Activated CD8-positive, alpha-beta memory T cell treated with anti-CD3 and anti-CD28 coated beads, Interleukin-2, amount 10 ng/mL, durations not matched to agents 7 days and 5 days (primary cell): ENCODE measurements at regions not wholly inside any gene's neighbourhood (a gene's known extent, or its start where the extent isn't known, plus 50 kb on each side); places are given as distances from the start of the nearest gene placed in this dataset.

Experiments
- ATAC-seq: fragments of 150-1000 bp; cut with Tn5 transposase; one replicate; pipeline ENCODE4 v1.10.0; 2021; ENCODE audit warnings: moderate library complexity
- CTCF ChIA-PET: fragments of 350-600 bp; sonication (Branson Sonifier 250); formaldehyde crosslinking; loops from one replicate; lab custom pipeline; 2021; ENCODE audit warnings: antibody characterized with exemption; lab: Charles Lee
- DNase-seq: peaks from one replicate; pipeline ENCODE4 v3.0.0-alpha.2; 2020
- H3K27ac Mint-ChIP-seq: one replicate; pipeline ENCODE4 v1.8.0; 2021; ENCODE audit warnings: mild to moderate bottlenecking, mixed read lengths
- H3K27me3 Mint-ChIP-seq: one replicate; pipeline ENCODE4 v1.8.0; 2021; ENCODE audit warnings: mixed read lengths
- H3K36me3 Mint-ChIP-seq: one replicate; pipeline ENCODE4 v1.8.0; 2021; ENCODE audit warnings: mild to moderate bottlenecking, mixed read lengths
- H3K4me1 Mint-ChIP-seq: one replicate; pipeline ENCODE4 v1.8.0; 2021; ENCODE audit warnings: mixed read lengths
- H3K4me3 Mint-ChIP-seq: one replicate; pipeline ENCODE4 v1.8.0; 2021; ENCODE audit warnings: mild to moderate bottlenecking, moderate library complexity, mixed read lengths
- H3K9me3 Mint-ChIP-seq: one replicate; pipeline ENCODE4 v1.8.0; 2022; ENCODE audit warnings: low read depth, mixed read lengths

DNA sequence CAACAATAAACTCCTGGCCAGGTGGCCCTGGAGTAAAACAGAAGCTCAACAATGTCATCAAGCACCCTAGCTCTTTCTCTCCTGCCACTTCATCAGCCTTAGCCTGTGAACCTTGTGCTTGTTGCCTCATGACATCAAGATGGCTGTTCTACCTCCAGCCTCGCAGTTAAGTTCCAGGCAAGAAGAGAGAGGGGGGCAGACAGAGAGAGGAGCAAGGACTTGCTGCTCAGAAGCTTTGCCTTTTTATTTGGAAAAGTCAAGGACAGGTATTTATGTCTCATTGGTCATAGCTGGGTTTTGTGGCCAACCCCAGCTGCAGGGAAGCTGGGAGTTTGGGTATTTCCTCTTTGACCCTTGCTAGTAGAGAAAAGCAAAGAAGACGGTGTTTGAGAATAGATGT, 60.3 kb upstream of the GADD45A start:
- no peaks in the 10 kb centered on the region for H3K36me3 Mint-ChIP-seq
- no peak overlapping the region for H3K4me3 Mint-ChIP-seq
- no peak overlapping the region for H3K27ac Mint-ChIP-seq
- no peaks in the 10 kb centered on the region for H3K4me1 Mint-ChIP-seq
- ATAC-seq = no peak
- no peaks in the 10 kb centered on the region for H3K9me3 Mint-ChIP-seq
- no peak for DNase-seq
- CTCF ChIA-PET = no interaction called here
- peaks cover 12% of the 10 kb centered on the region for H3K27me3 Mint-ChIP-seq

DNA sequence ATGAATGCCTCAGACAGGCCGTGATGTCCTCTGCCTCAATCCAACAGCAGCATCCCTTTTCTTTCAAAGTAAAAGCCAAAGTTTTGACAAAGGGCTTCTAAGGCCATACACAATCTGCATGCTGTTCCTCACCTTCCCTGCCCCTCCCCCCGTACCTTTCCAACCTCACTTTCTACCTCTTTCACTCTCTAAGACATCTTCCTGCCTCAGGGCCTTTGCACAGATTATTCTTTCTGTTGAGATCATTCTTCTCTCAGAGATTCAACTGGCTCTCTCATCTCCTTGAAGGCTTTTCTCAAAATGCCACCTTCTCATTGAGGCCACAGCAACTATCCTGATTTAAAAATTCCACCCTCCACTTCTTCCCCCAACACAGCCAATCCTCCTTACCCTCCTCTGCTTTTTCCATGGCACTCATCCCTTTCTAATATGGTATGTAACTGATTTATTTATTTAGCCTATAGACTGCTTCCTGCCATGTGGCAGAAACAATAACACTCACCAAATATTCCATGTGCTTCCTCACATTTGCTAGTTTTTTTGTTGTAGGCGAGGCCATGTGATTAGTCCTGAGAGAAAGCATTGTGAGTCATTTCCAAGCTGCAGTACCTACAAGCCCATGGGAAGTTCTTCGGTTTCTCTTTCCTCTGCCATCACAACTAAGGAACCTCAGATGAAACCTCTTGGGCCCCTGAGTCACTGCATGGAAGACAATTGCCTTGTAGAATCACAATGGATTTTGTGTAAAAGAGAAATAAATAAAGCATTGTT, 58.7 kb upstream of the GADD45A start:
- Mint-ChIP-seq H3K27me3 (peaks cover 8% of the 10 kb centered on the region), H3K4me1 (no peaks in the 10 kb centered on the region)

GRCh38 chr1:67626861-67627235, 58.2 kb upstream of the GADD45A start:
- Mint-ChIP-seq H3K9me3 (no peaks in the 10 kb centered on the region), H3K4me1 (no peaks in the 10 kb centered on the region), H3K27ac (no peak overlapping the region), H3K4me3 (no peak overlapping the region), H3K27me3 (peaks cover 3% of the 10 kb centered on the region), H3K36me3 (no peaks in the 10 kb centered on the region)
- CTCF ChIA-PET = no interaction called here
- no peak for ATAC-seq
- no peak for DNase-seq

More for the DNA sequence above, 58.7 kb upstream of the GADD45A start:
- no peak overlapping the region for H3K4me3 Mint-ChIP-seq
- DNase-seq = no peak
- no peak for ATAC-seq
- H3K36me3 Mint-ChIP-seq = no peaks in the 10 kb centered on the region
- no peak overlapping the region for H3K27ac Mint-ChIP-seq
- no peaks in the 10 kb centered on the region for H3K9me3 Mint-ChIP-seq
- CTCF ChIA-PET = no interaction called here

GRCh38 chr1:67627336-67627735, 57.7 kb upstream of the GADD45A start:
- Mint-ChIP-seq H3K27ac (no peak overlapping the region), H3K4me3 (no peak overlapping the region), H3K9me3 (no peaks in the 10 kb centered on the region), H3K36me3 (no peaks in the 10 kb centered on the region), H3K27me3 (no peaks in the 10 kb centered on the region), H3K4me1 (peaks cover 4% of the 10 kb centered on the region)
- ATAC-seq = no peak
- no peak for DNase-seq
- CTCF ChIA-PET = no interaction called here

- CTCF ChIA-PET = no interaction called here
- Mint-ChIP-seq H3K27ac (no peak overlapping the region), H3K9me3 (no peaks in the 10 kb centered on the region), H3K4me3 (no peak overlapping the region), H3K27me3 (no peaks in the 10 kb centered on the region), H3K36me3 (no peaks in the 10 kb centered on the region), H3K4me1 (peaks cover 4% of the 10 kb centered on the region)
- ATAC-seq (no peak), DNase-seq (no peak)
Measured at GRCh38 chr1:67627906-67628305, 57.1 kb upstream of the GADD45A start.

- ATAC-seq (no peak), DNase-seq (no peak)
- CTCF ChIA-PET = no interaction called here
- no peak overlapping the region for H3K27ac Mint-ChIP-seq
- no peaks in the 10 kb centered on the region for H3K36me3 Mint-ChIP-seq
- no peaks in the 10 kb centered on the region for H3K27me3 Mint-ChIP-seq
- H3K9me3 Mint-ChIP-seq = no peaks in the 10 kb centered on the region
- no peak overlapping the region for H3K4me3 Mint-ChIP-seq
- H3K4me1 Mint-ChIP-seq = peaks cover 4% of the 10 kb centered on the region
Measured at GRCh38 chr1:67629370-67630075, 55.5 kb upstream of the GADD45A start.

DNA sequence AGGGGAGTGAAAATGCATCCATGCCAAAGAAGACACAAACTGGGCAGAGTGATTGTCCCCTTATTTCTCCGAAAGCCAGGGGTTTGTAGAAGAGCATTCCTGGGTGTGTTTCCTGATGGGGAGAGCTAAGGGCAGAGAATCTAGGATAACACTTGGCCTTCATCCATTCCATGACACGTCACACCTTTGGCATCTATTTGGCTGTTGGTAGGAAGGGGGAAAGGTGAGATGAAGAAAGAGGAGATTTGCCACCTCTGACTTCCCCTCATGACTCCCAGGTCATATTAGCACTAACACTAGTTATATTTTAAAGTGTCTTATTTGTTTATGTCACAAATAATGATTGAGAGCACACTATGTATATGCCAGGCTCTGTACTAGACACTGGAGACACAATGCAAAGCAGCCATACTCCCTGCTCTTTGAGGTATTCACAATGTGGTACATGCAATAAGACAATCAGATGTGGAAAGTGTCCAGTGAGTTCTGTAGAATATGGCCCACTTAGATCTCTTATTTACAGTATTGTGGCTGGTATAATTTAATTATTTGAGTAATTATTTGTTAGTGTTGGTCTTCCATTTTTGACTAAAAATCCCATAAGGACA, 54.5 kb upstream of the GADD45A start:
- H3K9me3 Mint-ChIP-seq = no peaks in the 10 kb centered on the region
- CTCF ChIA-PET = no interaction called here
- no peak for ATAC-seq
- H3K27ac Mint-ChIP-seq = no peak overlapping the region
- H3K4me3 Mint-ChIP-seq = no peak overlapping the region
- H3K4me1 Mint-ChIP-seq = peaks cover 5% of the 10 kb centered on the region
- H3K36me3 Mint-ChIP-seq = no peaks in the 10 kb centered on the region
- DNase-seq = no peak
- no peaks in the 10 kb centered on the region for H3K27me3 Mint-ChIP-seq

DNA sequence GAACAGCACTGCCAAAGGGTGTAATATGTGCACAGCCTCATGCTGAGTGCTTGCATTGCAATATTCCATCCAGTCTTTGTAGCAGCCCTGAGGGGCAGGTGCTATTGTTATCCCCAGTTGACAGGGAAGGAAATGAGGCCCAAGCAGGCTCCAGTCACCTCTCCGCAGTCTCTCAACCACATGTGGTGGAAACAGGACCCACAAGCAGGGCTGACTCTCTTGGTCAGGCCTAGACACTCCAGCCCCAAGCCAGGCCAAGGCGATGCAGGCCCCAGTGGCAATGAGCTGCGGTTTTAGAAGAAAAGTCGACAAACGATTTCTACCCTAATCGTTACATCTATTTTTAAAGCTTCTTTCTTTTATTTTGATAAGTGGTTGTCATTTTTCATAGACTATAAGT, 52.6 kb upstream of the GADD45A start:
- DNase-seq = no peak
- H3K27me3 Mint-ChIP-seq = no peaks in the 10 kb centered on the region
- H3K9me3 Mint-ChIP-seq = no peaks in the 10 kb centered on the region
- no peaks in the 10 kb centered on the region for H3K36me3 Mint-ChIP-seq
- CTCF ChIA-PET = no interaction called here
- no peak overlapping the region for H3K27ac Mint-ChIP-seq
- no peak for ATAC-seq
- H3K4me1 Mint-ChIP-seq = peaks cover 10% of the 10 kb centered on the region
- H3K4me3 Mint-ChIP-seq = no peak overlapping the region

DNA sequence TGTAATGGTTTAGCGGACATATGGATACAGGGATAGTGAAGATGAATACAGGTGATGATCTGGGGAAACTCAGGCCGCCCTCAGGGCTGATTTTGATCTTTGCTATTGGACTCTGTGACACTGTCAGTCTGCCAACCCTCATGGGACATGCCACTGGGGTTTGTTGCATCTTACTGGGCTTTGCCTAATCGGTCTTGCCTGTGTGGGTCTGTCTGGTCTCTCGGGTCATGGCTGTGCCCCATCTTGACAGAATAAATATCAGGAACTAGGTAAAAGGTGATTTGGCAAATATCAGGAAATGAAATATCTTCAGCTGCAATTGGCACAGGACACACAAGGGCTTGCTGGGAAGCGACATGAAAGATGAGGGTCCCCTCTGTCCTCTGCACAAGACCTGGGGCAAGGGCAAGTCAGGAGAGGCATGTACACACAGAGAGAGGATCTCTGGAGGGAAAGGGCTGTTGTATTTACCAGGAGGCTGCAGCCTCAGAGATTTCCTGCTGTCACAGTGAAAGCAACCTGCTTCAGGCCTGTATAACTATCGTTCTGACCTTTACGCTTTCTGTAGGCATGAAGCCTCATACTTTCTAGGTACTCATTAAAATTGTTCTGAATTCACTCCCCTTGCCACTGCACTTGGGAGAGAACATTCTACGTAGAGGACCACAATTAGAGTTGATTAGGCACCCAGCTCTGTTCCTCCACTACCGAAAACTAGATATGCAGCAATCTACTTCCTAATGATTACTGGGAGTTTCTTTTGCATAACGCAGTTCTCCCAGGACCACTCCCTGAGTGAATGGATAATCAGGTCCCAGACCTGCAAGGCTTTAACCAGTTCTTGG, 52.0 kb upstream of the GADD45A start:
- DNase-seq = no peak
- H3K4me3 Mint-ChIP-seq = no peak overlapping the region
- H3K27ac Mint-ChIP-seq = no peak overlapping the region
- ATAC-seq = no peak
- H3K4me1 Mint-ChIP-seq = peaks cover 10% of the 10 kb centered on the region
- no peaks in the 10 kb centered on the region for H3K27me3 Mint-ChIP-seq
- CTCF ChIA-PET = no interaction called here
- H3K9me3 Mint-ChIP-seq = no peaks in the 10 kb centered on the region
- H3K36me3 Mint-ChIP-seq = no peaks in the 10 kb centered on the region

DNA sequence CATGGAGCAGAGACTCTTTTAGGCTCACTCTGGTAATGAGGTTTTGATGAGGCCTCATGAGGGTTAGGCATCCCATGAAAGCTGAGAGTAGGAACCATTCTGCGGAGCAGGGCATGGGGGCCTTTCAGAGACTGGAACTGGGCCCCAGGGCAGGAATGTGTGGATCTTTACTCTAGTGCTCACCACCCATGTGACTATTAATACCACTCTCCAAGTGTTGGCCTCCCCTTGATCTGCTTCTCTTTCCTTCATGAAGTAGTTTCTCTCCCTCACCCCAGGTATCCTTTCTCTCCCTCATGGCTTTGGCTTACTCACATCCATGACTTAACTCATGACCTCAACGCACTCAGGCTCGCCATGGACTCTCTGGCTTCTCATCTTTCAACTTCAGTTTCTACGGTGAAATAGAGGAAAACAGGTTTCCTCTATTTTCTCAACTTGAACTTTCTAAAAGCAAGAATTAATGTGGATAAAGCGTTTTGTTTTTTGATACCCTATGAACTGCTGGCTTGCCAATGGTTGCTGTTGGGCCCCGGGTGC, 50.5 kb upstream of the GADD45A start:
- no peaks in the 10 kb centered on the region for H3K36me3 Mint-ChIP-seq
- H3K4me1 Mint-ChIP-seq = peaks cover 10% of the 10 kb centered on the region
- no peak overlapping the region for H3K4me3 Mint-ChIP-seq
- DNase-seq (no peak), ATAC-seq (no peak)
- CTCF ChIA-PET = no interaction called here
- no peak overlapping the region for H3K27ac Mint-ChIP-seq
- H3K9me3 Mint-ChIP-seq = no peaks in the 10 kb centered on the region
- peaks cover 7% of the 10 kb centered on the region for H3K27me3 Mint-ChIP-seq

- DNase-seq (no peak), ATAC-seq (no peak)
- CTCF ChIA-PET = no interaction called here
- H3K36me3 Mint-ChIP-seq = no peaks in the 10 kb centered on the region
- no peaks in the 10 kb centered on the region for H3K9me3 Mint-ChIP-seq
- peaks cover 10% of the 10 kb centered on the region for H3K4me1 Mint-ChIP-seq
- no peak overlapping the region for H3K27ac Mint-ChIP-seq
- H3K4me3 Mint-ChIP-seq = no peak overlapping the region
- peaks cover 7% of the 10 kb centered on the region for H3K27me3 Mint-ChIP-seq
Measured at GRCh38 chr1:67635055-67635809, 49.8 kb upstream of the GADD45A start.
